K562 (cell line): ENCODE measurements at regions not wholly inside any gene's neighbourhood (a gene's known extent, or its start where the extent isn't known, plus 50 kb on each side); places are given as distances from the start of the nearest gene placed in this dataset.

Experiments used
- ATAC-seq: fragments of 200-7000 bp; cut with Tn5 transposase; 3 replicates; pipeline ENCODE4 v1.9.1; 2020; ENCODE audit warnings: moderate library complexity
- BruUV-seq: library from RNA; stranded (reverse); fragments of 400-500 nt; replicated peaks from 2 replicates; lab custom pipeline; 2021; lab: Mats Ljungman, UMichigan
- CTCF ChIA-PET: fragments of 300-600 bp; formaldehyde crosslinking; extraction: SDS; loops from one replicate; lab custom pipeline; 2021; ENCODE audit warnings: low intra/inter-chr PET ratio; lab: Yijun Ruan, JAX
- POLR2A ChIA-PET: fragments of 300-600, 350-650 bp; sonication (Branson Sonifier 250); formaldehyde crosslinking; extraction: SDS; loops from one replicate; lab custom pipeline; 2021; ENCODE audit warnings: antibody characterized with exemption, inconsistent platforms; lab: Yijun Ruan, JAX
- DNase-seq, 4 experiments: peaks; one replicate each; pipeline versions ENCODE4 v3.0.0 to v3.0.0-alpha.2; 2011 to 2018; ENCODE audit warnings: low spot score in 3 of 4, mixed read lengths in 3 of 4; ENCODE audit errors: extremely low read depth in 1 of 4
- FAIRE-seq: peaks from 2 replicates; lab custom pipeline; 2011; peaks lifted over from hg19 to GRCh38; lab: Jason Lieb, UNC
- H2AFZ ChIP-seq: 2 replicates; pipeline ENCODE4 v1.6.0; 2011; ENCODE audit warnings: low read depth, low read length, control low read depth, inconsistent platforms
- H3K27ac ChIP-seq: fragments of 200-600 bp; 3 replicates; pipeline ENCODE4 v1.8.0; 2011; ENCODE audit warnings: low read depth, mild to moderate bottlenecking, control low read depth, inconsistent platforms, low read length, moderate library complexity, mixed read lengths; ENCODE audit errors: extremely low read depth
- H3K27me3 ChIP-seq, 2 experiments: fragments of 300-600 bp in 1 of 2; 2 replicates in 1 of 2; 3 replicates in 1 of 2; pipeline versions ENCODE4 v1.6.0 to v1.8.0; 2011; ENCODE audit warnings: inconsistent platforms in 2 of 2, low read length in 2 of 2, mild to moderate bottlenecking in 1 of 2, mixed read lengths in 1 of 2, moderate library complexity in 1 of 2; ENCODE audit not compliant: control insufficient read depth in 2 of 2, insufficient read depth in 2 of 2
- H3K36me3 ChIP-seq: fragments of 300-600 bp; 3 replicates; pipeline ENCODE4 v1.8.0; 2011; ENCODE audit warnings: mild to moderate bottlenecking, low read length, inconsistent platforms; ENCODE audit not compliant: control insufficient read depth, insufficient read depth
- H3K4me1 ChIP-seq, 2 experiments: fragments of 200-600 bp in 1 of 2; replicated peaks in 1 of 2; 2 replicates in 1 of 2; 3 replicates in 1 of 2; pipeline versions ENCODE4 v1.5.1 to v1.8.0; 2011; ENCODE audit warnings: inconsistent platforms in 2 of 2, low read length in 2 of 2, mild to moderate bottlenecking in 1 of 2, mixed read lengths in 1 of 2, moderate library complexity in 1 of 2; ENCODE audit not compliant: control insufficient read depth in 2 of 2, insufficient read depth in 2 of 2
- H3K4me2 ChIP-seq: 2 replicates; pipeline ENCODE4 v1.6.1; 2011; ENCODE audit warnings: low read length, control low read depth, inconsistent platforms, mixed read lengths; ENCODE audit not compliant: insufficient read depth
- H3K4me3 ChIP-seq: fragments of 200-600 bp; sonication (generic), shearing (Covaris generic); 2 replicates; pipeline ENCODE4 v1.5.1; 2016; ENCODE audit warnings: control low read depth, inconsistent platforms
- H3K79me2 ChIP-seq: fragments of 200-600 bp; 3 replicates; pipeline ENCODE4 v1.8.0; 2011; ENCODE audit warnings: low read length, inconsistent platforms; ENCODE audit not compliant: control insufficient read depth, insufficient read depth
- H3K9ac ChIP-seq, 2 experiments: 2 replicates each; pipeline versions ENCODE4 v1.6.0 to v1.6.1; 2011; ENCODE audit warnings: low read depth in 2 of 2, low read length in 2 of 2, control low read depth in 1 of 2, inconsistent platforms in 1 of 2, mild to moderate bottlenecking in 1 of 2, mixed read lengths in 1 of 2; ENCODE audit not compliant: insufficient read depth in 1 of 2
- H3K9me1 ChIP-seq: one replicate; pipeline ENCODE4 v1.6.0; 2011; ENCODE audit warnings: inconsistent platforms, mild to moderate bottlenecking, low read length, moderate library complexity; ENCODE audit not compliant: control insufficient read depth, insufficient read depth
- H3K9me3 ChIP-seq: replicated peaks from 2 replicates; pipeline ENCODE4 v1.5.1; 2011; ENCODE audit warnings: low read depth, low read length, inconsistent platforms; ENCODE audit not compliant: control insufficient read depth, insufficient read depth
- H4K20me1 ChIP-seq: replicated peaks from 2 replicates; pipeline ENCODE4 v1.6.1; 2011; ENCODE audit warnings: low read length, inconsistent platforms, mixed read lengths; ENCODE audit not compliant: control insufficient read depth, insufficient read depth
- ARID1B ChIP-seq: fragments of 450-650 bp; IDR thresholded peaks from 2 replicates; pipeline ENCODE4 v1.6.1; 2016; ENCODE audit warnings: antibody characterized with exemption, mild to moderate bottlenecking, inconsistent platforms
- CHD7 ChIP-seq: fragments of 200-600 bp; sonication (generic); IDR thresholded peaks from one replicate; pipeline ENCODE4 v1.6.1; 2012; ENCODE audit warnings: mild to moderate bottlenecking, low read depth, low read length, inconsistent platforms
- ELF2 ChIP-seq: fragments of 250-450 bp; sonication (Bioruptor Pico); IDR thresholded peaks from 2 replicates; pipeline ENCODE4 v1.5.0; 2021; ENCODE audit warnings: mild to moderate bottlenecking
- EWSR1 ChIP-seq: fragments of 450-650 bp; IDR thresholded peaks from 2 replicates; pipeline ENCODE4 v1.6.1; 2018; ENCODE audit warnings: borderline replicate concordance, mild to moderate bottlenecking, low read depth, moderate library complexity; ENCODE audit not compliant: partially characterized antibody
- SREBF2 ChIP-seq: sonication (generic); formaldehyde crosslinking; IDR thresholded peaks from 2 replicates; pipeline ENCODE4 v1.4.0; 2020; ENCODE audit warnings: mild to moderate bottlenecking, missing genetic modification reagents
- SRF ChIP-seq, 2 experiments: fragments of 250-450, 450-650 bp in 1 of 2; sonication (Bioruptor Pico) in 1 of 2; sonication (generic) in 1 of 2; formaldehyde crosslinking; IDR thresholded peaks; 2 replicates each; pipeline versions ENCODE4 v1.5.0 to v1.5.1; 2020 to 2022; ENCODE audit warnings: mild to moderate bottlenecking in 1 of 2, missing genetic modification reagents in 1 of 2
- TAF1 ChIP-seq: IDR thresholded peaks from 2 replicates; pipeline ENCODE4 v1.6.1; 2011; ENCODE audit warnings: mild to moderate bottlenecking, low read length, moderate library complexity; ENCODE audit not compliant: insufficient read depth, control insufficient read depth, severe bottlenecking; ENCODE audit errors: extremely low read depth
- ZNF217 ChIP-seq: sonication (generic); formaldehyde crosslinking; IDR thresholded peaks from 2 replicates; pipeline ENCODE4 v1.8.0; 2022; ENCODE audit warnings: mild to moderate bottlenecking, missing genetic modification reagents
- ZNF41 ChIP-seq: fragments of 250-450 bp; sonication (Bioruptor Pico); conservative IDR thresholded peaks from 2 replicates; pipeline ENCODE4 v1.4.0; 2020; ENCODE audit warnings: mild to moderate bottlenecking
- ZNF512 ChIP-seq: IDR thresholded peaks from 2 replicates; pipeline ENCODE4 v1.6.1; 2016; ENCODE audit warnings: missing genetic modification characterization, missing compliant biosample characterization
- WGBS: fragments of 100-300 bp; shearing (Covaris generic); methylation state at CpG from one replicate; pipeline ENCODE4 v1.1.6; 2016; ENCODE audit warnings: low coverage, mixed read lengths; ENCODE audit not compliant: insufficient coverage; ENCODE audit errors: missing lambda C conversion rate; 5-methylcytosine and 5-hydroxymethylcytosine counted together
- in situ Hi-C: fragments of 300-500 bp; cut with MboI; formaldehyde crosslinking; loops from 4 replicates; pipeline ENCODE4 v1.15.0; 2018; ENCODE audit warnings: inconsistent platforms, mixed read lengths
- intact Hi-C: fragments of 100-400 bp; cut with micrococcal nuclease; formaldehyde crosslinking; loops from 2 replicates; pipeline ENCODE4 v1.14.2; 2022

GRCh38 chr18:78171954-78172353, 807.7 kb upstream of the SALL3 start:
- in situ Hi-C loops: no loop called here
- TF ChIP-seq ELF2 (CRISPR knock-in tag) (no peak), EWSR1 (no peak), ZNF512 (tag) (no peak), ZNF41 (CRISPR knock-in tag) (no peak), SRF (CRISPR knock-in tag; IDR thresholded peaks at IDR 0.05) (no peak), ZNF217 (CRISPR knock-in tag) (no peak), TAF1 (no peak), CHD7 (no peak), ARID1B (no peak), SREBF2 (no peak)
- DNase-seq (no peak), ATAC-seq (no peak), FAIRE-seq (no peak)
- Histone ChIP-seq H3K9ac (no peak overlapping the region), H3K9me1 (no peaks in the 10 kb centered on the region), H3K4me3 (no peak overlapping the region), H3K4me1 (no peaks in the 10 kb centered on the region), H3K4me2 (no peak overlapping the region), H2AFZ (no peak overlapping the region), H3K9me3 (no peaks in the 10 kb centered on the region), H4K20me1 (no peaks in the 10 kb centered on the region), H3K27me3 (peaks cover 0 to 15% of the 10 kb centered on the region in 2 experiments; a peak in 3 of 5 replicates), H3K27ac (no peak overlapping the region), H3K36me3 (no peaks in the 10 kb centered on the region), H3K79me2 (no peaks in the 10 kb centered on the region)
- WGBS: 0% methylated on average over 6 of the region's 6 CpGs
- no TSS peak for BruUV-seq
- intact Hi-C loops: no loop called here
- CTCF ChIA-PET: no interaction called here
- POLR2A ChIA-PET: no interaction called here
